ENCODE measurements at regions not wholly inside any gene's neighbourhood (a gene's known extent, or its start where the extent isn't known, plus 50 kb on each side); places are given as distances from the start of the nearest gene placed in this dataset.

DNA sequence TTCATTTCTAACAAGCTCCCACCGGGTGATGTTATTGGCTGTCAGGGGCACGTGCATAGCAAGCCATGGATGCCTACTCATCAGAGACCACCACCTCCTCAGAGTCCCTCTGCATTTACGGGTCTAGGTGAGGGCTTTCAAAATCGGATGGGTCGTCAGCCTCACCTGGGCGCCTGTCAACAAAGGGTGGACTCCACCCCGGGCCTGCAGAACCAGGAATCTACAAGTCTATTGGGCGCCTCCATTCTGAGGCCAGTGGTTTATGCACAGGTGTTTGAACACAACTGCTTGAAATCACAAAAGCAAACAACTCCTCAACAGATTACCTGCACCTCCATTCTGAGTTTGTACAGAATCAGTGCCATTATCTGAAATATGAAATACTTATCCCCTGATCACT lies 318.9 kb downstream of the PTTG2 start:
- no peak overlapping the region for H3K4me3 ChIP-seq (ENCODE audit: low read depth, low read length)
- TF ChIP-seq CTCF (IDR thresholded peaks at IDR 0.05; ENCODE audit: low read depth, low read length): no peak
- no peak for DNase-seq (ENCODE audit: low read depth, low spot score)
- in situ Hi-C loops (cut with HindIII; ENCODE audit: low sequenced_read_pairs): no loop called here

- DNase-seq (ENCODE audit: low read depth, low spot score): no peak
- in situ Hi-C loops (cut with HindIII; ENCODE audit: low sequenced_read_pairs): no loop called here
- TF ChIP-seq CTCF (IDR thresholded peaks at IDR 0.05; ENCODE audit: low read depth, low read length): no peak
- H3K4me3 ChIP-seq (ENCODE audit: low read depth, low read length): no peak overlapping the region
These were observed 319.6 kb downstream of the PTTG2 start for GRCh38 chr4:38279650-38280322.

- H3K4me3 ChIP-seq (ENCODE audit: low read depth, low read length): no peak overlapping the region
- in situ Hi-C loops (cut with HindIII; ENCODE audit: low sequenced_read_pairs): no loop called here
- TF ChIP-seq CTCF (IDR thresholded peaks at IDR 0.05; ENCODE audit: low read depth, low read length): no peak
- no peak for DNase-seq (ENCODE audit: low read depth, low spot score)
These were observed 320.1 kb downstream of the PTTG2 start for GRCh38 chr4:38280323-38280706.

GRCh38 chr4:38281371-38282071 lies 321.3 kb downstream of the PTTG2 start:
- no peak overlapping the region for H3K4me3 ChIP-seq (ENCODE audit: low read depth, low read length)
- DNase-seq (ENCODE audit: low read depth, low spot score): peak; percentile 62
- TF ChIP-seq CTCF (IDR thresholded peaks at IDR 0.05; ENCODE audit: low read depth, low read length): no peak
- in situ Hi-C loops (cut with HindIII; ENCODE audit: low sequenced_read_pairs): no loop called here

DNA sequence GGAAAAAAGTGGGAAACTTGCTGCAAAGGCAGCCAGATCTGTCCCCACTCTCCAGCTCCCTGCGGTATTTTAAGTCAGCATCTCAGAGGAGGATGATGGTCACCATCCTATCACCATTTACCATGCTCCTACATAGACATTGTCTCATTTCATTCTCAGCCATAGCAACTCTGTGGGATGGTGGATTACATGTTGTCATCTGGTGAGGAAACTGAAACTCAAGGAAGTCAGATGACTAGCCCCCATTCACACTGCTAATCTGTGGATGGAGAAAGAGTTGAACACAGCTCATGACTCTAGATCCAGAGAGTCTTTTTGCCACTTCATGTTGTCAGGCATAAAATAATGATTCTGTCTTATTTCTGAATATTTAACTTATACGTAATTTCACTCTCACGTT lies 323.5 kb downstream of the PTTG2 start:
- TF ChIP-seq CTCF (IDR thresholded peaks at IDR 0.05; ENCODE audit: low read depth, low read length): no peak
- in situ Hi-C loops (cut with HindIII; ENCODE audit: low sequenced_read_pairs): no loop called here
- no peak for DNase-seq (ENCODE audit: low read depth, low spot score)
- no peak overlapping the region for H3K4me3 ChIP-seq (ENCODE audit: low read depth, low read length)

DNA sequence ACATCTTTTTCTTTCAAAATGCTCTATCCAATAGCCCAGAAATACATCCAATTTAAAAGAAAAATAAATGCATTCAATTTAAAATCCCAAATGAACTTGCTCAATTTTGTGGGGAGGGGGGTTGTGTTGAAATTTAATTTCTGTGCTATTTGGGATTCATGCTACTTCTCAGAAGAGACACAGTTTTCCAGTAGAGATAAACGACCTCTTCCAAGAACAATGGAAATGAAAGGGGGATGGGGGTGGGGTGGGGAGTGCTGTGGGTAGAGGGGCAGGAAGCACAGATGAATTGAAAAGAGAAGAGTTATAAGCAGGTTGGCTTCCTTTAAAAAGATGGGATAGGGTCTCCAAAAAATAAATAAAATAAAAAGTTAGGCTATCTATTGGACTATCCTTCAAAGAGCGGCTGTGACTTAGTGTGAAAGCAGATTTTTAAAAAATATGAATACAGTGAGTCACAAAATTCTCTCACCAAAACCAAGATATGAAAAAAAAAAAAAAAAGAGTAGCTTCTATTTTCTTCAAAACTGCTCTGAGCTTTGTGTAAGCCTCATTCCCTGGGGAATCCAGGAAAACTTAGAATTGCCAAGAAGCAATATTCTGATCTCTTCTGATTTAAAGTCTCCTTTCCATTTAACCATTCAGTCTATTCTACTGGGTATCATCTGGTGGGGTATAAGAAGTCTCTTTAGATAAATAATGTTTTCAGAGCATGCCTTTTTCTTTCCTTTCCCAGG lies 324.3 kb downstream of the PTTG2 start:
- in situ Hi-C loops (cut with HindIII; ENCODE audit: low sequenced_read_pairs): no loop called here
- DNase-seq (ENCODE audit: low read depth, low spot score): no peak
- no peak for TF ChIP-seq CTCF (IDR thresholded peaks at IDR 0.05; ENCODE audit: low read depth, low read length)
- H3K4me3 ChIP-seq (ENCODE audit: low read depth, low read length): no peak overlapping the region

All from astrocyte of the spinal cord (primary cell).